HG03565 (cell line): ENCODE measurements at regions not wholly inside any gene's neighbourhood (a gene's known extent, or its start where the extent isn't known, plus 50 kb on each side); places are given as distances from the start of the nearest gene placed in this dataset.

ENCODE experiments used
- ATAC-seq: cut with Tn5 transposase; IDR thresholded peaks from one replicate; pipeline ENCODE4 v1.9.1; 2021; ENCODE audit warnings: mild to moderate bottlenecking, moderate library complexity; ENCODE audit not compliant: unreplicated experiment

GRCh38 chr7:153354071-153354470 is 594.5 kb downstream of the ACTR3B start:
- ATAC-seq = no peak

- ATAC-seq = no peak
Measured at GRCh38 chr7:153370092-153370491, 610.5 kb downstream of the ACTR3B start.

- ATAC-seq = no peak
Measured at GRCh38 chr7:153380636-153381035, 621.1 kb downstream of the ACTR3B start.

- peak; percentile 54 for ATAC-seq
Measured at GRCh38 chr7:153381275-153382040, 621.9 kb downstream of the ACTR3B start.

GRCh38 chr7:153382641-153383101 is 623.1 kb downstream of the ACTR3B start:
- no peak for ATAC-seq

- ATAC-seq = no peak
Measured at GRCh38 chr7:153383781-153384180, 624.2 kb downstream of the ACTR3B start.

- ATAC-seq = no peak
Measured at GRCh38 chr7:153385502-153385901, 626.0 kb downstream of the ACTR3B start.

GRCh38 chr7:153386556-153386955 is 627.0 kb downstream of the ACTR3B start:
- no peak for ATAC-seq

GRCh38 chr7:153388611-153389010 is 629.1 kb downstream of the ACTR3B start:
- no peak for ATAC-seq

- ATAC-seq = no peak
Measured at GRCh38 chr7:153389261-153389660, 629.7 kb downstream of the ACTR3B start.

GRCh38 chr7:153390955-153391354 is 631.4 kb downstream of the ACTR3B start:
- ATAC-seq = no peak

GRCh38 chr7:153392726-153393125 is 633.2 kb downstream of the ACTR3B start:
- no peak for ATAC-seq

- ATAC-seq = no peak
Measured at GRCh38 chr7:153393666-153394065, 634.1 kb downstream of the ACTR3B start.

- ATAC-seq = no peak
Measured at GRCh38 chr7:153396475-153396874, 636.9 kb downstream of the ACTR3B start.

GRCh38 chr7:153397459-153397858 is 637.9 kb downstream of the ACTR3B start:
- no peak for ATAC-seq

GRCh38 chr7:153397906-153398305 is 638.4 kb downstream of the ACTR3B start:
- ATAC-seq = no peak

- ATAC-seq = no peak
Measured at GRCh38 chr7:153398370-153398769, 638.8 kb downstream of the ACTR3B start.

GRCh38 chr7:153398789-153399553 is 639.4 kb downstream of the ACTR3B start:
- ATAC-seq = no peak

- no peak for ATAC-seq
Measured at GRCh38 chr7:153399554-153399940, 640.0 kb downstream of the ACTR3B start.

- no peak for ATAC-seq
Measured at GRCh38 chr7:153400735-153401593, 641.4 kb downstream of the ACTR3B start.
